ENCODE measurements at regions not wholly inside any gene's neighbourhood (a gene's known extent, or its start where the extent isn't known, plus 50 kb on each side); places are given as distances from the start of the nearest gene placed in this dataset.

- no peak for ATAC-seq
- H3K27me3 ChIP-seq, result no peaks in the 10 kb centered on the region
- 69 to 75% methylated on average over 3 of the region's 3 CpGs for whole genome bisulfite sequencing, 2 donors (ENCODE audit: low coverage in 1 of 2)
- no peak overlapping the region for H3K27ac ChIP-seq
- H3K4me1 ChIP-seq, result no peaks in the 10 kb centered on the region
- H3K36me3 ChIP-seq, result no peaks in the 10 kb centered on the region
- H3K4me3 ChIP-seq, result no peak overlapping the region
- no peak for TF ChIP-seq POLR2AphosphoS5 (IDR thresholded peaks at IDR 0.05)
- TF ChIP-seq CTCF (IDR thresholded peaks at IDR 0.05), result no peak
- no peak for TF ChIP-seq EP300 (IDR thresholded peaks at IDR 0.05)
- TF ChIP-seq POLR2A (IDR thresholded peaks at IDR 0.05), result no peak
- no peaks in the 10 kb centered on the region for H3K9me3 ChIP-seq
These were observed 117.1 kb upstream of the FRG1 start for GRCh38 chr4:189823591-189823990.

- no peak for TF ChIP-seq POLR2AphosphoS5 (IDR thresholded peaks at IDR 0.05)
- no peak for TF ChIP-seq POLR2A (IDR thresholded peaks at IDR 0.05)
- no peak for TF ChIP-seq EP300 (IDR thresholded peaks at IDR 0.05)
- no peak for TF ChIP-seq CTCF (IDR thresholded peaks at IDR 0.05)
- 72 to 91% methylated on average over 4 of the region's 4 CpGs for WGBS, 2 donors (ENCODE audit: low coverage in 1 of 2)
- H3K27ac ChIP-seq, result no peak overlapping the region
- H3K4me3 ChIP-seq, result no peak overlapping the region
- no peaks in the 10 kb centered on the region for H3K27me3 ChIP-seq
- H3K36me3 ChIP-seq, result no peaks in the 10 kb centered on the region
- H3K4me1 ChIP-seq, result no peaks in the 10 kb centered on the region
- H3K9me3 ChIP-seq, result no peaks in the 10 kb centered on the region
- ATAC-seq, result no peak
These were observed 115.2 kb upstream of the FRG1 start for GRCh38 chr4:189825466-189825865.

- no peaks in the 10 kb centered on the region for H3K27me3 ChIP-seq
- H3K27ac ChIP-seq, result no peak overlapping the region
- 33 to 65% methylated on average over 4 of the region's 4 CpGs for WGBS, 2 donors (ENCODE audit: low coverage in 1 of 2)
- TF ChIP-seq POLR2AphosphoS5 (IDR thresholded peaks at IDR 0.05), result no peak
- TF ChIP-seq EP300 (IDR thresholded peaks at IDR 0.05), result no peak
- no peak for TF ChIP-seq CTCF (IDR thresholded peaks at IDR 0.05)
- TF ChIP-seq POLR2A (IDR thresholded peaks at IDR 0.05), result no peak
- H3K9me3 ChIP-seq, result no peaks in the 10 kb centered on the region
- H3K4me1 ChIP-seq, result no peaks in the 10 kb centered on the region
- no peaks in the 10 kb centered on the region for H3K36me3 ChIP-seq
- ATAC-seq, result no peak
- H3K4me3 ChIP-seq, result no peak overlapping the region
These were observed 114.0 kb upstream of the FRG1 start for GRCh38 chr4:189826657-189827056.

- Histone ChIP-seq H3K9me3 (no peaks in the 10 kb centered on the region), H3K4me3 (no peak overlapping the region), H3K36me3 (no peaks in the 10 kb centered on the region), H3K27me3 (no peaks in the 10 kb centered on the region), H3K4me1 (no peaks in the 10 kb centered on the region), H3K27ac (no peak overlapping the region)
- WGBS, 2 donors (ENCODE audit: low coverage in 1 of 2), result 52 to 55% methylated on average over 3 to 4 of the region's 7 CpGs
- ATAC-seq, result no peak
- no peak for TF ChIP-seq POLR2A (IDR thresholded peaks at IDR 0.05)
- no peak for TF ChIP-seq EP300 (IDR thresholded peaks at IDR 0.05)
- TF ChIP-seq CTCF (IDR thresholded peaks at IDR 0.05), result no peak
- no peak for TF ChIP-seq POLR2AphosphoS5 (IDR thresholded peaks at IDR 0.05)
These were observed 112.5 kb upstream of the FRG1 start for GRCh38 chr4:189828081-189828697.

- H3K4me1 ChIP-seq, result no peaks in the 10 kb centered on the region
- H3K9me3 ChIP-seq, result no peaks in the 10 kb centered on the region
- TF ChIP-seq POLR2AphosphoS5 (IDR thresholded peaks at IDR 0.05), result no peak
- H3K4me3 ChIP-seq, result no peak overlapping the region
- WGBS, 2 donors (ENCODE audit: low coverage in 1 of 2), result 82 to 84% methylated on average over 4 to 6 of the region's 6 CpGs
- no peaks in the 10 kb centered on the region for H3K27me3 ChIP-seq
- H3K36me3 ChIP-seq, result no peaks in the 10 kb centered on the region
- H3K27ac ChIP-seq, result no peak overlapping the region
- no peak for ATAC-seq
These were observed 108.1 kb upstream of the FRG1 start for GRCh38 chr4:189832528-189832927.

All from gastroesophageal sphincter (tissue), 4 donors.